ENCODE measurements at regions not wholly inside any gene's neighbourhood (a gene's known extent, or its start where the extent isn't known, plus 50 kb on each side); places are given as distances from the start of the nearest gene placed in this dataset.

DNA sequence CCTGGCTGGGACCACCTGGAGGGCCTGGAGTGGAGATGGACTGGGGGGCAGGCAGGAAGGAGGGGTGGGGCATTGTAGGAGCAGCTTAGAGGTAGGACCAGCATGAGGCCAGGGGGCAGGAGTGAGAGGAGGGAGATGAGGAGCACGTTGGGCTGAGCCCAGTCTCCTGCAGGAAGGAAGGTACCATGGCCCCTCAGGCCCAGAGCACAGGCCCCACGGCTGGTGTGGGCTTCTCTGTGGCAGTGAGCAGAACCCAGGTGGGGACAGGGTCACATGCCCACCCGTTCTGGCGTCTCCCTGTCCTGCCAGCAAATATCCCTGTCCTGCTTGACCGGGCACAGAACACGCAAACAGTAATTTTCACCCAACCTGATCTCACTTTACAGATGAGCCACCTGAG lies 141.8 kb downstream of the ENGASE start:
- H3K27me3 Mint-ChIP-seq, result peaks cover 17% of the 10 kb centered on the region
- Histone ChIP-seq H3K27me3 (ENCODE audit: control insufficient read depth, insufficient read depth, low read length) (no peaks in the 10 kb centered on the region), H3K27ac (ENCODE audit: insufficient read depth, low read length, poor library complexity, severe bottlenecking) (no peak overlapping the region), H3K36me3 (ENCODE audit: control insufficient read depth, insufficient read depth, low read length) (no peaks in the 10 kb centered on the region), H3K4me3 (ENCODE audit: low read depth, low read length) (no peak overlapping the region), H3K9me3 (ENCODE audit: control insufficient read depth in 2 of 2, low read length in 2 of 2) (no peaks in the 10 kb centered on the region), H3K4me1 (ENCODE audit: control insufficient read depth, insufficient read depth, low read length, poor library complexity, severe bottlenecking) (no peaks in the 10 kb centered on the region)
- DNase-seq (no peak), ATAC-seq (ENCODE audit: low read depth in 2 of 2) (no peak)
- H3K4me3 Mint-ChIP-seq, result no peak overlapping the region
- no peaks in the 10 kb centered on the region for H3K36me3 Mint-ChIP-seq
- H3K27ac Mint-ChIP-seq, result no peak overlapping the region
- H3K9me3 Mint-ChIP-seq, result peaks cover 0 to 2% (median 0%) of the 10 kb centered on the region in 7 donors
- peaks cover 0 to 7% (median 1%) of the 10 kb centered on the region in 4 donors for H3K4me1 Mint-ChIP-seq

DNA sequence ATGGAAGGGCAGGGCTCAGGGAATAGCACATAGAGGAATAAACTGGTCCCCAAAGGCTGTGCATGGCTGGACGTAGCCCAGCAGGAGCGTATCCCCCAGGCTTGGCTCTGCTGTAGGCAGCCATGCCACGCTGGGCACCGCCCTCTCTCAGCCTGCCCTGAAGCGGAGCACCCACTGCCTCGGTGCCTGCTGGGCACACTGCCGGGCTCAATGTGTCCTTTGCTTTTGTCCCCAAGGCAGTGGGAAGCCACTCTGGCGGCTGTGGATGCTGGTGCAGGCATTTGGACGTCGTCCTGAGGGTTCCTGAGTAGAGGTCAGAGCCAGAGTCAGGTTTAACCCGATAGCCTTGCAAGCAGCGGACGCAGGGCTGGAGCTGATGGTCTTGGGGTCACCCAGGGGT lies 141.0 kb downstream of the ENGASE start:
- ATAC-seq (ENCODE audit: low read depth in 2 of 2) (no peak), DNase-seq (no peak)
- Mint-ChIP-seq H3K9me3 (peaks cover 0 to 2% (median 0%) of the 10 kb centered on the region in 7 donors), H3K27ac (no peak overlapping the region), H3K4me1 (peaks cover 0 to 5% (median 1%) of the 10 kb centered on the region in 4 donors), H3K27me3 (peaks cover 15% of the 10 kb centered on the region), H3K36me3 (no peaks in the 10 kb centered on the region), H3K4me3 (no peak overlapping the region)
- H3K4me1 ChIP-seq (ENCODE audit: control insufficient read depth, insufficient read depth, low read length, poor library complexity, severe bottlenecking), result no peaks in the 10 kb centered on the region
- no peaks in the 10 kb centered on the region for H3K9me3 ChIP-seq (ENCODE audit: control insufficient read depth in 2 of 2, low read length in 2 of 2)
- H3K27me3 ChIP-seq (ENCODE audit: control insufficient read depth, insufficient read depth, low read length), result no peaks in the 10 kb centered on the region
- no peak overlapping the region for H3K27ac ChIP-seq (ENCODE audit: insufficient read depth, low read length, poor library complexity, severe bottlenecking)
- H3K36me3 ChIP-seq (ENCODE audit: control insufficient read depth, insufficient read depth, low read length), result no peaks in the 10 kb centered on the region
- no peak overlapping the region for H3K4me3 ChIP-seq (ENCODE audit: low read depth, low read length)

DNA sequence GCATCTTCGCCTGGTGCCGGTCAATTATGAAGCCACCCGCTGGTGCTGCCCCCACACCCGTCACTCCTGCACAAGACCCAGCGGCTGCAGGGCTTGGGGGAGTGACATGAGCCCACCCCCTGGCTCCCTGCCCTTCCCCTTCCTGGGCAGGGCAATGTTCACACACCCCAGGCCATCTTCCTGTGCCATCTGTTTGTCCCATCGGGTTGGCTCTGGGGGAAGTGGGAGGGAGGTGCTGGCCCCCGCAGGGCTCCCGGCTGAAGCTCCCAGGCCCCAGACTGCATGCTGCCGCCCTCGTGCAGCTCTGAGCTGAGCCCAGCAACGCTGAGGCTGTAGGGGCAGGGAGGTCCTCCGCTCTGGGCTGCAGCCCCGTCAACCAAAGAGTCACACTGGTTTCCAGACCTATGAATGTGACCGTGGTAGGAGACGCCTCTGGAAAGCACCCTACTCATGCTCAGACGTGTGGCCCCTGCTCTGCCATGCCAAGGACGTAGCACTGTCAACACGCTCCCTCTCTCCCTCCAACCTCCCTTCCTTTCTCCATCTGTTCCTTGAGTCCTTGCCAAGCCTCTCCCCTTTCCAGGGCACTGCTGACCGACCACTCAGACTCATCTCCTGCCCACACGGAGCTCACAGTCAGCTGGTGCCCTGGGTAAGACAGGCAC lies 140.4 kb downstream of the ENGASE start:
- Histone ChIP-seq H3K4me1 (ENCODE audit: control insufficient read depth, insufficient read depth, low read length, poor library complexity, severe bottlenecking) (no peaks in the 10 kb centered on the region), H3K27me3 (ENCODE audit: control insufficient read depth, insufficient read depth, low read length) (no peaks in the 10 kb centered on the region), H3K36me3 (ENCODE audit: control insufficient read depth, insufficient read depth, low read length) (no peaks in the 10 kb centered on the region), H3K27ac (ENCODE audit: insufficient read depth, low read length, poor library complexity, severe bottlenecking) (no peak overlapping the region), H3K9me3 (ENCODE audit: control insufficient read depth in 2 of 2, low read length in 2 of 2) (no peaks in the 10 kb centered on the region), H3K4me3 (ENCODE audit: low read depth, low read length) (no peak overlapping the region)
- DNase-seq (no peak), ATAC-seq (ENCODE audit: low read depth in 2 of 2) (no peak)
- no peaks in the 10 kb centered on the region for H3K36me3 Mint-ChIP-seq
- H3K9me3 Mint-ChIP-seq, result no peaks in the 10 kb centered on the region
- peak overlapping the region in 1 of 3 donors; percentile 38 for H3K27ac Mint-ChIP-seq
- peaks cover 10% of the 10 kb centered on the region for H3K27me3 Mint-ChIP-seq
- H3K4me3 Mint-ChIP-seq, result no peak overlapping the region
- H3K4me1 Mint-ChIP-seq, result no peaks in the 10 kb centered on the region

DNA sequence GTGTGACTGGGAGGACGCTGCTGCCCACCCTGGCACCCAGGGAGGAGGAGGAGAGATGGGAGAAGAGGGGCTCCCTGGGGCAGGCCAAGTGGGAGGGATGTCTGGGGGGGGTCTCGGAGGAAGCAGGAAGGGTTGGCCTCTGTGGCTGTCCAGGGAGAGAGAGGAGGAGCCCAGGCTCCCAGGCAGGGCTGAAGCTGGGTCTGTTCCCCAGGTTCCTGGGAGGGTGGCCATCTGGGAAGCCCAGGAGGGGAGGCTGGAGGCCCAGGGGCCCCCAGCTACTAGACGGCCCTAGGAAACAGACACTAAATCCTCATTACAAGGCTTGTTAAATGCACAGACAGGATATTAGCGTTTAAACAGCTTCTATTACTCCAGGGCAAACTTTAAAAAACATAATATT lies 139.8 kb downstream of the ENGASE start:
- Mint-ChIP-seq H3K27me3 (peaks cover 14% of the 10 kb centered on the region), H3K4me3 (no peak overlapping the region), H3K27ac (no peak overlapping the region), H3K36me3 (no peaks in the 10 kb centered on the region), H3K9me3 (no peaks in the 10 kb centered on the region), H3K4me1 (no peaks in the 10 kb centered on the region)
- Histone ChIP-seq H3K27me3 (ENCODE audit: control insufficient read depth, insufficient read depth, low read length) (no peaks in the 10 kb centered on the region), H3K36me3 (ENCODE audit: control insufficient read depth, insufficient read depth, low read length) (no peaks in the 10 kb centered on the region), H3K4me3 (ENCODE audit: low read depth, low read length) (no peak overlapping the region), H3K4me1 (ENCODE audit: control insufficient read depth, insufficient read depth, low read length, poor library complexity, severe bottlenecking) (no peaks in the 10 kb centered on the region), H3K27ac (ENCODE audit: insufficient read depth, low read length, poor library complexity, severe bottlenecking) (no peak overlapping the region), H3K9me3 (ENCODE audit: control insufficient read depth in 2 of 2, low read length in 2 of 2) (no peaks in the 10 kb centered on the region)
- no peak for ATAC-seq (ENCODE audit: low read depth in 2 of 2)
- no peak for DNase-seq

DNA sequence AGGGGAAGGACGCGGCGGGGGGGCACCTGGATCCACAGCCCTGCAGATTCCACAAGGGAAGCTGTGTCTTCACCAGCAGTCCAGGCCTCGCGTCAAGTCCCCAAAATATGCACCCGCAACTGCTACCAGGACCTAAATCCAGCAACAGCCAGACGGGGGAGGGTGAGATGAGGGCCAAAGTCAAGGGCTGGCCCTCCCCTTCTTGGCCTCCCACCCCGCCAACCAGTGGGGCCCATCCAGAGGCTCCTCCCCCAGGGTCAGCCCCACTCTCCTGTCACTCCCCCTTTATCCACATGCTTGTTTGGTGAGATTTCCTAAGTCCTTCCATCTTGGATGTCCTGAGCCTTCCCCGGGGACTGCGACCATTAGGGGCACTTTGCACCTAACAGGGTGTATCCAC lies 138.7 kb downstream of the ENGASE start:
- no peak overlapping the region for H3K27ac Mint-ChIP-seq
- Histone ChIP-seq H3K4me1 (ENCODE audit: control insufficient read depth, insufficient read depth, low read length, poor library complexity, severe bottlenecking) (no peaks in the 10 kb centered on the region), H3K9me3 (ENCODE audit: control insufficient read depth in 2 of 2, low read length in 2 of 2) (no peaks in the 10 kb centered on the region), H3K27me3 (ENCODE audit: control insufficient read depth, insufficient read depth, low read length) (no peaks in the 10 kb centered on the region), H3K27ac (ENCODE audit: insufficient read depth, low read length, poor library complexity, severe bottlenecking) (no peak overlapping the region), H3K4me3 (ENCODE audit: low read depth, low read length) (no peak overlapping the region), H3K36me3 (ENCODE audit: control insufficient read depth, insufficient read depth, low read length) (no peaks in the 10 kb centered on the region)
- DNase-seq (no peak), ATAC-seq (ENCODE audit: low read depth in 2 of 2) (no peak)
- H3K4me1 Mint-ChIP-seq, result peaks cover 0 to 2% (median 0%) of the 10 kb centered on the region in 4 donors
- no peak overlapping the region for H3K4me3 Mint-ChIP-seq
- no peaks in the 10 kb centered on the region for H3K36me3 Mint-ChIP-seq
- no peaks in the 10 kb centered on the region for H3K9me3 Mint-ChIP-seq
- H3K27me3 Mint-ChIP-seq, result peaks cover 14% of the 10 kb centered on the region

DNA sequence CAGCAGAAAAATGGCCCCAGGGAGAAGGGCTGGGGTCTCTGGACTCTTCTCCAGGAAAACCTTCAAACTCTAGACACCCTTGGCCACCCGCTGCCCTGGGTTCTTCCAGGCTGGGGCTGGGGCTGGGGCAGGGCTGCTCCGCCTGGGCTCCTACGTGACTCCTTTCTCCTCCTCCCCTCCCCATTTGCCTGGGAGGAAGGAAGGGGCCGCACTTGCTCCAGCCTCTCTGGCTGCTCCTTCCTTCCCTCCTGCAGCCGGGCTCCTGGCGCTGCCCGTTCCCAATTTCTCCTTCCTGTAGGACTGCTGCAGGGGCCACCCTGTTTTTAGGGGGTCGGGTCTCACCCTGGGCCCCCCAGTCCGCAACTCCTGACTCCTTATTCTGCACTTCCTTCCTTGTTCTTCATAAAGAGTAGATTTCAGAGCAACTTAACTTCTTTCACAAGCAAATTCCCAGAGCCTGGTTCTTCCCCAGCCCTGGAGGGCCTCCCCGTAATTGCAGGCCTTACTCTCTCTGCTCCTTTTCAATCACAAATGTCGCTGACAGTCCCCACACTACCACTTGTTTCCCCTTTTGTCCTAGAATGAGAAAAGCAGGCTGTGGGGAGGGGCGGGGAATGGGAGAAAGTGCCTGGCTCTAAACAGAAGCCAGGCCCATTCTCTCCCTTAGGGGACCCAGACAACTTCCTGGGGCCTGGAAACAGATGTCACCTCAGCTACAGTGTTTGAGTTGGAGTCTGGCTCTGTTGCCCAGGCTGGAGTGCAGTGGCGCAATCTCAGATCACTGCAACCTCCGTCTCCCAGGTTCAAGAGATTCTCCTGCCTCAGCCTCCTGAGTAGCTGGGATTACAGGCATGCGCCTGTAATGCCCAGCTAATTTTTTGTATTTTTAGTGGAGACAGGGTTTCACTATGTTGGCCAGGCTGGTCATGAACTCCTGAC lies 137.8 kb downstream of the ENGASE start:
- no peak for DNase-seq
- H3K36me3 Mint-ChIP-seq, result no peaks in the 10 kb centered on the region
- no peak overlapping the region for H3K27ac ChIP-seq (ENCODE audit: insufficient read depth, low read length, poor library complexity, severe bottlenecking)
- no peak overlapping the region for H3K4me3 Mint-ChIP-seq
- ATAC-seq (ENCODE audit: low read depth in 2 of 2), result no peak
- no peaks in the 10 kb centered on the region for H3K36me3 ChIP-seq (ENCODE audit: control insufficient read depth, insufficient read depth, low read length)
- no peak overlapping the region for H3K4me3 ChIP-seq (ENCODE audit: low read depth, low read length)
- no peaks in the 10 kb centered on the region for H3K9me3 ChIP-seq (ENCODE audit: control insufficient read depth in 2 of 2, low read length in 2 of 2)
- no peaks in the 10 kb centered on the region for H3K4me1 ChIP-seq (ENCODE audit: control insufficient read depth, insufficient read depth, low read length, poor library complexity, severe bottlenecking)
- no peak overlapping the region for H3K27ac Mint-ChIP-seq
- no peaks in the 10 kb centered on the region for H3K27me3 ChIP-seq (ENCODE audit: control insufficient read depth, insufficient read depth, low read length)
- H3K27me3 Mint-ChIP-seq, result peaks cover 11% of the 10 kb centered on the region
- peaks cover 0 to 2% (median 0%) of the 10 kb centered on the region in 4 donors for H3K4me1 Mint-ChIP-seq
- H3K9me3 Mint-ChIP-seq, result no peaks in the 10 kb centered on the region

DNA sequence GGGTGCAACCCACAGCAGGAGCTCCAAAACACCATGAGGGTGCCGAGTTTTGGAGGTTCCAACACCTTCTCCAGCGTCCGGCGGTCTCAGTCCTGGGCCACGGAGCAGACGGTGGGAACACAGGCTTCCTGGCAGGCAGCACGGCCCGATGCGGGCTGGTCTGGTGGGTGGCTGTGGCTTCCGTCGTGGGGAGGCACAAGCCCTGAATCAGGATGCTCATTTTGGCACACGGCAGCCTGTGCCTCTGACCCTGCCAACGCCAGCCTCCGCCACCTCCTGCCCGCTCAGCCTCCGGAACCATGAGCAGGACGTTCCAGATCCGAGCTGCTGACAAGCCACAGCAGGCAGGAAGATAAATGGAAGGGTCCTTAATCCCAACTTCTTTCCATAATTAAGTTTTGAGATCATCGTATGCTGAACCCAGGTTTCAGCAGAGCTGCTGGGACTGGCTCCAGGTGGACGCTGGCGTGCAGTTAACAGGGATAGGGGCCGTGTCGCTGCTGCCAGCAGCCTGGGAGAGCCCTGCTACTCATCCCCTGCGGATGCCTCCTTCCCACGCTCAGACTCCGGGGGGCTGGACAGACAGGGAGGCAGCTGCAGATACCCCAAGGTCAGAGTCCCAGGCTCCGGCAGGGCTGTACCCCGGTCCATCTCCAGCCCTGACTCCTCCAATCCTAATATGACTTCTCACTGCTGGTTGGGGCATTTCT lies 136.6 kb downstream of the ENGASE start:
- peaks cover 0 to 2% (median 0%) of the 10 kb centered on the region in 4 donors for H3K4me1 Mint-ChIP-seq
- Histone ChIP-seq H3K27ac (ENCODE audit: insufficient read depth, low read length, poor library complexity, severe bottlenecking) (no peak overlapping the region), H3K36me3 (ENCODE audit: control insufficient read depth, insufficient read depth, low read length) (no peaks in the 10 kb centered on the region), H3K27me3 (ENCODE audit: control insufficient read depth, insufficient read depth, low read length) (no peaks in the 10 kb centered on the region), H3K4me3 (ENCODE audit: low read depth, low read length) (no peak overlapping the region), H3K9me3 (ENCODE audit: control insufficient read depth in 2 of 2, low read length in 2 of 2) (no peaks in the 10 kb centered on the region), H3K4me1 (ENCODE audit: control insufficient read depth, insufficient read depth, low read length, poor library complexity, severe bottlenecking) (no peaks in the 10 kb centered on the region)
- peaks cover 9% of the 10 kb centered on the region for H3K27me3 Mint-ChIP-seq
- no peak for DNase-seq
- H3K9me3 Mint-ChIP-seq, result no peaks in the 10 kb centered on the region
- H3K27ac Mint-ChIP-seq, result no peak overlapping the region
- no peak for ATAC-seq (ENCODE audit: low read depth in 2 of 2)
- H3K4me3 Mint-ChIP-seq, result no peak overlapping the region
- no peaks in the 10 kb centered on the region for H3K36me3 Mint-ChIP-seq

Measured in CD4-positive, CD25-positive, alpha-beta regulatory T cell (primary cell).